GM18867 (cell line): ENCODE measurements at regions not wholly inside any gene's neighbourhood (a gene's known extent, or its start where the extent isn't known, plus 50 kb on each side); places are given as distances from the start of the nearest gene placed in this dataset.

ENCODE experiments used
- ATAC-seq: cut with Tn5 transposase; IDR thresholded peaks from one replicate; pipeline ENCODE4 v1.9.1; 2021; ENCODE audit warnings: mild to moderate bottlenecking, moderate library complexity; ENCODE audit not compliant: unreplicated experiment

DNA sequence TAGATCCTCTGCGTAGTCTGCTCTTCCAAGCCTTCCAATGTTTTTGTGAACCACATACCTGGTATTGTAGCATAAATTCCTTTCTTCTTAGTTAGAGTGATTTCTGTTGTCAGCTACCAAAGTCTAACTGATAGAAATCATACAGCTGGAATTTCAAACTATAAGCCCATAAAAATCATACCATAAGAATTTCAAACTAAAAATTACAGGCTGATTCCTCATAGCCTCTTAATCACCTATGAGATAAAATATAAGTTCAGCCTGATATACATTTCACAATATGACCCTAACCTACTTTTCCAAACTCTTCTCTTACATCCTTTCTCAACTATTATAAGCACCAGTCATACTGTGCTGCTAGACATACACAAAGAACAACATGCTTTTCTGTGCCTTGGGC is 64.8 kb downstream of the PTHLH start:
- ATAC-seq = no peak

DNA sequence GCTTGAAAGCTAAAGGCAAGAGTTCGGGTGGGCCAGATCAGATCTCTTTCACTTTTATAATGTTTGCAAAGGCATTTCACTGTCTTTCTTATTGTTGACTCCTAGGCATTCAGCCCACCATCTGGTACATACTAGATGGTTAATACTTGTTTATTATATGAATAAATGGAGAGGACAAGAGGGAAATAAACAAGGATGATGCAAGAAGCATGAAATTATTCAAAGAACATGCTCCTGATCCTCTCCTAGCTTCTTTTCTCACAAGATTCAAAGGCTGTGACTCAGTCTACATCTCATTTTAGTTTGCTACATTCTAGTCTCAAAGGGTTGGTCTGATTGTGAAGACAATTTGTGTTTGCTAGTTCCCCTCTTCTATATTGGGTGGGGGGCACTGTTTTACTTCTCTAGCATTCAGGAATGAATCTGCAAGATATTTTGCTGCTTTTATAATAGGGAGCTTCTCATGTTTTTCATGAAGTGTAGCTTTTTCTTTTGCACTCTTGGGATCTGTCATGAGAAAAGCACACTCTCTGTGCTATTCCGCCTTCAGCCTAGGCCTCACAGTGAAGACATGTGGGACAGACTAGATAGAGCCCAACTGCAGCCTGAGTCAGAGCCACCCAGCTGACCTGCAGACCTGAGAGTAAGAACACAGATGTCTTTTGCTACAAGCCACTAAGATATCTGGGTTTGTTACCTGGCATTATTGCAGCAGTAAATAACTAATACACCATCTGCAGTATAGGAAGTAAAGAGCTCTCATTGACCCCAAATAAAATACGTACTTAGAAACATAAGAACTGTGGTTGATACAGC is 65.7 kb downstream of the PTHLH start:
- ATAC-seq = no peak

DNA sequence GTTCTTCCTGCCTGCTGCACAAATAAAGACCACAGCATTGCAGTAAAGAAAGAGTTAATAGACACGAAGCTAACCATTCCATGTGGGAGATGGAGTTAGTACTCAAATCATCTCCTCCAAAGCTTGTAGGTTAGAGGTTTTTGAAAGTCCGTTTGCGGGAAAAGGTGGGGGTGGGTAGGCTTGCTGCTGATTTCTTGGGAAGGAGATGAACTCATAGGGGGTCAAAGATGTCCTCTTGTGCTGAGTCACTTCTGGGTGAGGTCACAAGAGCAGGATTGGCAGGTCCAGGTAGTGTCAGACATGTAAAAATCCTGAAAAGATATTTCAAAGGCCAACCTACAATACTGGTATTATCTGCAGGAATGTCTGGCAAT is 66.4 kb downstream of the PTHLH start:
- ATAC-seq = no peak

DNA sequence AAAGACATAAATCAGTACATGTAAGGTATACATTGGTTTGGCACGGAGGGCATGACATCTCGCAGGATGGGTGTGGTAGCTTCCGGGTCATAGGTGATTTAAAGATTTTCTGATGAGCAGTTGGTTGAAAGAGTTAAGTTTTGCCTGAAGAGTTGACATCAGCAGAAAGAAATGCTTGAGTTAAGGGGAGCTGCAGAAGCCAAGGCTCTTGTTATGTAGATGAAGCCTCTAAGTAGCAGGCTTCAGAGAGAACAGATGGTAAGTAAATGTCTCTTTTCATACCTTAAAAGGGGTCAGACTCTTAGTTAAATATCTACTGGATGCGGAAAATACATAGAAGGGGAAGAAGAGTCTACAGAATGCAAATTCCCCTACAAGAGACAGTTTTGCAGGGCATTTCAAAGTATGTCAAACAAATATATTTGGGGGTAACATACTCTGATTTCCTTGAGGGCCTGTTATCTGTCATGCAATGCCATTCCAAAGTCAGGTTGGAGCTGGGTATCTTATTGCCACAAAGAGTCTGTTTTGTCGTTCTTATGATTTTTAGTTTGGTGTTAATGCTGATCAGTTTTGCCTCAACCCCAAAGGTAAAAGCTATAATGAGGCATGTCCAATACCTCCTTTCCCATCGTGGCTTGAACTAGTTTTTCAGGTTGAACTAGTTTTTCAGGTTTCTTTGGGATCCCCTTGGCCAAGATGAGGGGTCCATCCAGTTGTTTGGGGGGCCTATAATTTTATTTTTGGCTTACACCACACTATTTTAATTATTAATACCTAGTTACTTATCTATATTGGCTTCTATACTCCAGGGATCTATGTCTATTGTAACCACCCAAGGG is 67.0 kb downstream of the PTHLH start:
- ATAC-seq = no peak

DNA sequence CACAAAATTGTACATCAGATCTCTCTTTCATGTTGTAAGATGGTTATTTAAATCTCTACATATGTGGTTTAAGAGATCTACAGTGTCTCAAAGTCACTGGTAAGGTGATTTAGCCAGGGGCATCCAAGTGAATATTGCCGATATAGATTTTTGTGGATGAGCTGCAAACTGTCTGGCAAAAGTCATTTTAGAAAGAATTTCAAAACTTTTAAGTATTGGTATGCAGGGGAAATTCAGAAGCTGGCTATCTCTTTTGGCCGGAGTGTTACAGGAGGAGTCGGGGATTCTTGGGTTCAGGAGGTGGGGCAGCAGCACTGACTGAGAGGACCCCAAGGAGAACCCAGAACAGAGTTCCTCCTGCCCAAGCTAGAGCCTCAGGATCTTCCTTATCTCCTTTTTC is 69.9 kb downstream of the PTHLH start:
- ATAC-seq = no peak

DNA sequence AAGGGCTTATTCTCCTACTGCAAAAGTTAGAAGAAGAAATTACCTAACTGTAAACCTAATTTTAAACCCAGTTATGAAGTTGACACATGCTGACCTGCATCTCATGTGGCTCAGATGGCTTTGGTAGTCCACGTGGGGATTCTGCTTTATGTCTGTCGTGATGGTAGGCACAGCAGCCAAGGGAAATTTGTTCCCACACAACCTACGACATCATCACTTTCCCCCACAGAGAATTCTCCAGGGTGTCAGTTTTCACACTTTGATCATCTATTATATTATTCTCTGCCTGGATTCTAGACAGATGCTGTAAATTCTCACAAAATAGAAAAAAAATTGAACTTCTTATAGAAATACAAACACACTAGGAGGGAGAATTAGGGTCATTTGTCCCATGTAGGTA is 70.6 kb downstream of the PTHLH start:
- no peak for ATAC-seq

DNA sequence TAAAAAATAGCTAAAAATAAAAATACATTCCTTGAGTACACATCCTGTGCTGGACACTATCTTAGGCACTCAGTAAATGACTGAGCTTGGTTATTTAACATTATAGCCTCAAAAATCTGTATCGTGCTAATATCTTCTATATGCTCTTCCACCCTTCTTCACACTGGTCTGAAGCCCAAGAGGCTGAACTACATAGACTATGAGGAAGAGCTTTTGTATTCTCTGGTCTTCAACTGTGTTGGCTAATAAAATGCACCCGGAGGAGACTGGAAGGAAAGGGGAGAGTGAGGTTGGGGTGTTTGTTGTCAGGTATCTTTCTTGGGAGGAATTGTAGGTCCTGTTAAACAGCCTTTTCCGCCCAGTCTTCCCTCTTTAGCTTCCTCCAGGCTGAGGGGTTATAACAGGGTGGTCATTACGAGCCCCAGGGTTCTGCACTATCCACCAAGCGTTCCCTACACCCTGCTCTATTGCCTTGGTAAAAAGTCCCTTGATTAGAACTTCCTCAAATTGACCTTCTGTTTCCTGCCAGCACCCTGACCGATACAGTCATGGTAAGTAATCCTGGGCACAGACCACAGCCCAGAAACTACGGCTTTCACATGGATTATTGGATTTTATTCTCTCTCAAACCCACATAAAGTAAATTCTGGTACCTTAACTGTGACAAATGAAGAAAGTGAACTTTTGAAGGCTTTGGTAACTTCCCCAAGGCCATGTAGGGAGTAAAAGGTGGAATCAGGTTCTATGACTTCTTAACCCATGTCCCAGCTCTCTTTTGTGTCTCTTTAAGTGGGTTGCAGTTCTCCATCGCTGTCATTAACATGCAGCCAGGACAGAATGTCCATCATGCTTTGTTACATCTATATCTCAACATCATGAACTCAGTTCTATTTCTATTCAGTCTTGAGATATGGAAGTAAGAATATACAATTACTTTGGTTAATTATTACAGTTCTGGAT is 71.3 kb downstream of the PTHLH start:
- no peak for ATAC-seq

DNA sequence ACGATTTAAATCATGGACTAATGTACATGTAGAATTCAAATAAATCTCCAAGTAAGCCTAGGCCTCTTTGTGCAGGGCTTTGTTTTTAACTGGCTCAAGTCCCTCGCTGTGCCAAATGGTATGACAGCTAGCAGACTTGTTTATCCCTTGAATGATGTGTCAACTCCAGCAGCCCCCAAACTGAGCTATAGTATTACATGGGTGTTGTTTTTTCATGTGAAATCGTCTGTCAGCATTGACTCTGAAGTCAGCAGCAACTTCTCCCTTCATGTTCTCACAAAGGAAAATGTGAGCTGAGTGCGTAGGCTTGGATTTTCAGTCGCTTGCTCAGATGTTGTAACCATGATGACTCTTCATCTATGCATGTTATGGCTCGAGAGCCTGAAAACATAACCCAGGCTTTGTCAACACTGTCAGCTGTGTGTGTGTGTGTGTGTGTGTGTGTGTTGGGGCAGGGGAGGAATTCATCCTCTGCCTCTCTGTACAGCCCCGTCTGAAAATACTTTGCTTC is 73.3 kb downstream of the PTHLH start:
- no peak for ATAC-seq

DNA sequence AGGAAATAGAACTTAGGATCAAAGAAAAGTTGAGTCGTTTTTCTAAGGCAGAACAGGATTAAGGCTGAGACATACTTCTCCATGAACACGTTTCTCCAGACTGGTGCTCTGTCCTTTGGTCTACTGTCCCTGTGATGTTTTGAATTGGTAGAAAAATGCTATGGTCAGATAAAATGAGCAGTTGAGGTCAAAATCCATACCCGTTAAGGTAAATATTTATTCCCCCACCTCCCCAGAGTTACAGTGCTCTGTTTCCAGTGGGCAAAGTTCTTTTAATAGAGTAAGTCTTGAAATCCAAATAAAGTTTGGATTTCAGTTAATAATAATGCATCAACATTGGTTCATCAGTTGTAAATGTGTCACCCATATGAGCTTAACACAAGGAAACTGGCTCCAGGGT is 74.5 kb downstream of the PTHLH start:
- no peak for ATAC-seq

DNA sequence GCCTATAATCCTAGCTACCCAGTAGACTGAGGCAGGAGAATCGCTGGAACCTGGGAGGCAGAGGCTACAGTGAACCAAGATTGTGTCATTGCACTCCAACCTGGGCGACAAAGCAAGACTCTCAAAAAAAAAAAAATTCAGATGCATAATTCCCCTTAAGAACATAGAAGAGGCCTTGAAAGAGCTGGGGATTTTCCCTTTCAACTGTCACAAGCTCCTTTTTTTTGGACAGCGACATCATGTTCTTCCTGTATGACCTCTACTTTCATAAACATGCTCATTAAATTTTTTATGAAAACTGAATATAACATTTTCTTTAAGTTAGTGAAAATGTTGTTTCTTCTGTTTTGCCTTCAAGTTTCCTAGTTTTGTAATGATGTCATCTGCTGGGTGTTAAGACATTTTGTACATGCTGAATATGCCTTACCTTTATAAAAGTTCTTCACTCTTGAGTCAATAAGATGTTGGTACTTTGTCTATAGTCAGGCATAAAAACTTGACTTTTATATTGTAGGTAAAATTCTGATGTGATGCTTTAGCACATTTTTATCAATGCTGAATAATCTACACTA is 76.0 kb downstream of the PTHLH start:
- ATAC-seq = no peak

DNA sequence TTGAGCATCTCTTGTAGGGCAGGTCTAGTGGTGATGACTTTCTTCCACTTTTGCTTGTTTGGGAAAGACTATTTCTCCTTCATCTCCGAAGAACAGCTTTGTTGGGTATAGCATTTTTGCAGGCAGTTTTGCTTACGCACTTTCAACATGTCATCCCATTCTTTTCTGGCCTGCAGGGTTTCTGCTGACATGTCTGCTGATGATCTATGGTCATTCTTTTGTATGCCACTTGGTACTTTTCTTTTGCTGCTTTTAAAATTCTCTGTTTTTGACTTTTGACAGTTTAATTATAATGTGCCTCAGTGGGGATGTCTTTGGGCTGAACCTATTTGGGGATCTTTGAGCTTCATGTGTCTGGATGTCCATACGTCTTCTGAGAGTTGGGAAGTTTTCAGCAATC is 78.2 kb downstream of the PTHLH start:
- ATAC-seq = no peak

DNA sequence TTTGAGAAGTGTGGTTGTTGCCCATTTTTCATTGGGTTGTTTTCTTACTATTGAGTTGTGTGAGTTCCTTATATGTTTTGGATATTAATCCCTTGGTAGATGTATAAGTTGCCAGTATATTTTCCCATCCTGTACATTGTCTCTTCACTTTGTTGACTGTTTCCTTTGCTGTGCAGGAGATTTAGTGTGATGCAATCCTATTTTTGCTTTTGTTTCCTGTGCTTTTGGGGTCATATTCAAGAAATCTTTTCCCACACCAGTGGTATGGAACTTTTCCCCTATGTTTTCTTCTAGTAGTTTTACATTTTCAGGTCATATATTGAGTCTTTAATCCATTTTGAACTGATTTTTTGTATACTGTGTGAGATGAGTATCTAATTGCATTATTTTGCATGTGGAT is 92.8 kb downstream of the PTHLH start:
- no peak for ATAC-seq

DNA sequence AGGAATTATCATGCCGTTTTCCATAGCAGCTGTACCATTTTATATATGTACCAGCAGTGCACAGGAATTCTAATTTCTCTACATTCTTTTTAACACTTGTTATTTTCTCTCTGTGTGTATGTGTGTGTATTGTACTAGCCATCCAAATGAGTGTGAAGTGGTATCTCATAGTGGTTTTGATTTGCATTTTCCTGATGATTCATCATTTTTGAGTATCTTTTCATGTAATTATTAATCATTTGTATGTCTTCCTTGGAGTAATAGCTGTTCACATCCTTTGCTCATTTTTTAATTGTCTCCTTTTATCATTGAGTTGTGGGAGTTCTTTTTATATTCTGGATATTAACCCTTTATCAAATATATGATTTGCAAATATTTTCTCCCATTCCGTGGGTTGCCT is 95.6 kb upstream of the MANSC4 start:
- ATAC-seq = no peak

DNA sequence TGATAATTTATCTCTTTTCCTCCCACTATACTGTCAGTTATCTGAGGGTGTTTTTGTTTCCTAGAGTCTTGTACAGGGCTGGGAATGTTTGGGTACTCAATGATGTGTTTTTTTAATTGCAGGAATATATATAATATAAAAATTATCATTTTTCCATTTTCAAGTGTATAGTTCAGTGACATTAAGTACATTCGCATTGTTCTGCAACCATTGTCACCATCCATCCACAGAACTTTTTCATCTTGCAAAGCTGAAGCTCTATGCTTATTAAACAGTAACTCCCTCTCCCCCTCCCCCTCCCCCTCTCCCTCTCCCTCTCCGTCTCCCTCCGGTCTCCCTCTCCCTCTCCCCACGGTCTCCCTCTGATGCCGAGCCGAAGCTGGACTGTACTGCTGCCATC is 93.0 kb upstream of the MANSC4 start:
- ATAC-seq = no peak

DNA sequence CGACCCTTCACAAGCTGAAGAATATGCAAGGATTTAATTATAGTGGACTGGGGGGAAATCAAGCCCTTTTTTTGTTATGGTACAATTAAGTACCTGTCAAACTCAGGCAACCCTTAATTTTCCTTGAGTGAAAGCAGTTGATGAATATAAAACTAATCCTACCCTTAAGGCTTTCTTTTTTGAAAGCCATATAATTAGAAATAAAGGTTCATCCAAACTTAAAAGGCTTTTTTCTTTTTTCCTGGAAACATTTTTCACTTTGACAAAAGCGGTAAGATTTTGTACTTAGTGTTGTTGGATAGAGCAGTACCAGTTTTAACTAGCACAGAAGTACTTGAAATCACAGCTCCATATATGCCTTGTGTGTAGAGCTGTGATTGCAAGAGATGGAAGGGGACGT is 91.9 kb upstream of the MANSC4 start:
- ATAC-seq = no peak

DNA sequence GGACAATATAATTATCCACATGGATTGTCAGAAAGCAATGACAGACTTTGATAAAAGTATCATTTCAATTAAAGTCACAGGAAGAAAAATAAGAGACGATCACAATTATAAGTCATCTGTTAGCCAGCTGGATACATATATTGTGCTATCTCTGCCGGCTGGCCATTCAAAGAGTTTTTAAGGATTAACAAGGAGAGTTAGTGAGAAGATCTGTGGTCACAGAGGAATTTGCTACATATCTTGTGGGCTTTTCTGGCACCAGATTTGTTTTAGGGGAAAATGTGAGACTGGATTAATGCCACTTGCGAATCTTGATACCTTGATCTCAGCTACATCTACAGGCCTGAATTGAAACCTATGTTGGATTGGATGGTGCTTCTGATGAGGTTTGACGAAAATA is 90.9 kb upstream of the MANSC4 start:
- no peak for ATAC-seq

DNA sequence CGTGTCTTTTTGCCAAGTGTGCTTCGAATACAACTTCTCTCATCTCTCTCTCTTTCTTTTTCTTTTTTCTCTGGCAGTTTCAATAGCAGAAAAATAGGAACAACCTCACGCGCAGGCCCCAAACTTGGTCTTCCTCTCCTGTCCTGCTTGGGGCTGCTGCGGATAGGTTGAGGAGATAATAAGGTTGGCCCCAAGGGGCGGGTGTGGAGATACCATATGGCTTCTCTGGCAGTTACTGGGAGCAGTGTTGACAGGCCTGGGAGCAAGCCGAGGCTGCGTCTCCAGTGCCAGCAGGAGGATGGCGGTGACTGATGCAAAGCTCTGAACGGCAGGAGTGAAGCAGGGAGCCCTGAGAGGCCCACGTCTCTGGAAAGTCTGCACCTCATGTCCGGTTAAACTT is 89.5 kb upstream of the MANSC4 start:
- no peak for ATAC-seq

DNA sequence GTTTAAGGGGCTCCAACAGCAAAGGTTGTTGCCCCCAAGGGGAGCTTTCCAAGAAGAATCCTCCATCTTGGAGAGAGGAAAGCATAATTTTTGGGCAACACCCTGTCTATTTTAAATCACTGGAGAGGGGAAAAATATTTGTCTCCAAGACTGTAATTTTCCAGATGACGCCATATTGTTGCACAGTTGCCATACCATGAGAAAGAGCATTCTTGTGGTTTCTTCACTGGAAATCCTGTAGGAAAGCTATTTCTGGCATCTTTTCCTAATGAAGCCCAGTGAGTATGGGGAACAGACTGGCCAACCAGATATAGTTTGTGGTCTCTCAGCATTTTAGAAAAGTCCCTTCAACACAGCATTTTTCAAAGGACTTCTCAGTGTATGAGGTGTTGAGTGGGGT is 88.1 kb upstream of the MANSC4 start:
- ATAC-seq = no peak

DNA sequence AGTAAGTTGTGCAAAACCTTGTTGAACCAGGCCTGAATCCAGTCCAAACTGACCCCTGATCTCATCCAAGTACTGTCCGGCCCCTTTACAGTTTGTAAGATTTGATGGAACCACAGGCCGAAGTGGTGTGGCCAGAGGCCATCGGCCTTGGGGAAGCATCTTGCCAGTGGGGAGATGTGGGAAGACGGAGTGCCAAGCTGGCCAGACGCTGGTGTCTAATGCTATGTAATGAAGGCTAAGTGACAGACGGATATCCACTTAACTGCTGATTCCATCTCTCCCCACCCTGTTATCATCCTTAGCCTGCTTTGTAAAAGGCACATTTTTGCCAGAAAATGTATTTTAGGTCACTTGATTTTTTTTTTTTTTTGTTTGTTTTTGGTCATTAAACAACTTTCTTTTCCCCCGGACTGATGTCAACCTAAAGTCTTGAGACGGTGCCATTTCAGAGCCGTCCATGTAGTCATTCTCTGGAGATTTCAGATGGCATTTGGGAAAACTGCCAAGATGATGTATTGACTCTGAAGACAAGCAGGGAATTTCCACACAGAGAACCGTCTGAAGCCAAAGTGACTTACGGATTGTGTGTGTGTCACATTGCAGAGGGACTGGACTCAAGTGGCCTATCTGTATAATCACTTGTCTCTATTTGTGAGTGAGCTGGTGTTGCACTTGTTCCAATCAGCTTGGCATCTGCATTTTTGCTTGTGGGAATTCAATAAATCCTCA is 86.5 kb upstream of the MANSC4 start:
- ATAC-seq = no peak

DNA sequence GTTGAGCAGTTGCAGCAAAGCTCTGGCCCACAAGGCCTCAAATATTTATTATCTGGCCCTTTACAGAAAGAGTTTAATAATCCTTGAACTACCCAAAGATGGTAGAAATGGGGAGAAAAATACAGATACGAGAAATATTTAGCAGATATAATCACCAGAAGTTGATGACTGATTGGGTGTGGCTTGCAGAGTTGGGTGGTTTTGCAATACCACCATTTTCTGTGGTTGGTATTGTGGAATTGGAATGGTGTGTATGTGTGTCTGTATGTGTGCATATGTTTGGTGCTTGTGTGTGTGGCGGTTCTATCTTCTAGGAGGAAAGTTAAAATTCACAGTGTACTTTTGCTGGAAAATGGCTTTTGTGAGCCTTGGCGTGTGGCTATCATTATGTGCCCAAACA is 85.4 kb upstream of the MANSC4 start:
- ATAC-seq = no peak
